Endothelial cell of umbilical vein (primary cell): ENCODE measurements at regions not wholly inside any gene's neighbourhood (a gene's known extent, or its start where the extent isn't known, plus 50 kb on each side); places are given as distances from the start of the nearest gene placed in this dataset.

Experiments
- BruUV-seq: library from RNA; stranded (reverse); fragments of 400-500 nt; replicated peaks from 2 replicates; lab custom pipeline; 2021; lab: Mats Ljungman, UMichigan
- CTCF ChIA-PET: fragments of 300-600, 350-600 bp; sonication (Branson Sonifier 250); formaldehyde crosslinking; loops from one replicate; lab custom pipeline; 2021; ENCODE audit warnings: antibody characterized with exemption, inconsistent platforms; lab: Charles Lee
- POLR2A ChIA-PET: fragments of 300-600, 350-600 bp; sonication (Branson Sonifier 250); formaldehyde crosslinking; loops from one replicate; lab custom pipeline; 2021; ENCODE audit warnings: antibody characterized with exemption, inconsistent platforms; lab: Charles Lee
- DNase-seq: peaks from one replicate; pipeline ENCODE4 v3.0.0-alpha.2; 2011; ENCODE audit warnings: low read depth, low spot score
- FAIRE-seq: peaks from 2 replicates; lab custom pipeline; 2011; peaks lifted over from hg19 to GRCh38; lab: Jason Lieb, UNC
- H2AFZ ChIP-seq: 2 replicates; pipeline ENCODE4 v1.6.0; 2012; ENCODE audit warnings: low read depth, low read length, control low read depth, inconsistent platforms
- H3K27ac ChIP-seq: 2 replicates; pipeline ENCODE4 v1.5.1; 2011; ENCODE audit warnings: low read depth, mild to moderate bottlenecking, control low read depth, low read length, moderate library complexity; ENCODE audit not compliant: insufficient read depth
- H3K27me3 ChIP-seq, 2 experiments: 2 replicates each; pipeline versions ENCODE4 v1.6.0 to v1.6.1; 2011; ENCODE audit warnings: low read length in 2 of 2, mixed read lengths in 1 of 2; ENCODE audit not compliant: control insufficient read depth in 2 of 2, insufficient read depth in 2 of 2
- H3K36me3 ChIP-seq, 2 experiments: 2 replicates in 1 of 2; 3 replicates in 1 of 2; pipeline ENCODE4 v1.5.1; 2011; ENCODE audit warnings: low read length in 2 of 2, mild to moderate bottlenecking in 1 of 2, moderate library complexity in 1 of 2; ENCODE audit not compliant: control insufficient read depth in 2 of 2, insufficient read depth in 2 of 2; ENCODE audit errors: extremely low read depth in 1 of 2
- H3K4me1 ChIP-seq: 3 replicates; pipeline ENCODE4 v1.5.1; 2011; ENCODE audit warnings: mild to moderate bottlenecking, low read length; ENCODE audit not compliant: control insufficient read depth, insufficient read depth; ENCODE audit errors: extremely low read depth
- H3K4me2 ChIP-seq: 2 replicates; pipeline ENCODE4 v1.6.1; 2011; ENCODE audit warnings: low read length, control low read depth, mixed read lengths; ENCODE audit not compliant: insufficient read depth
- H3K4me3 ChIP-seq, 3 experiments: fragments of 200-600 bp in 1 of 3; sonication (generic), shearing (Covaris generic) in 1 of 3; replicated peaks in 1 of 3; 2 replicates each; pipeline ENCODE4 v1.5.1; 2011 to 2016; ENCODE audit warnings: control low read depth in 3 of 3, low read length in 3 of 3, mild to moderate bottlenecking in 2 of 3, inconsistent platforms in 1 of 3, low read depth in 1 of 3, moderate library complexity in 1 of 3; ENCODE audit not compliant: insufficient read depth in 1 of 3
- H3K79me2 ChIP-seq: 2 replicates; pipeline ENCODE4 v1.6.0; 2012; ENCODE audit warnings: low read length, inconsistent platforms; ENCODE audit not compliant: control insufficient read depth, insufficient read depth
- H3K9ac ChIP-seq: replicated peaks from 2 replicates; pipeline ENCODE3; 2011; ENCODE audit warnings: low read length, control low read depth; ENCODE audit not compliant: insufficient read depth; ENCODE audit errors: extremely low read depth
- H3K9me1 ChIP-seq: replicated peaks from 3 replicates; pipeline ENCODE4 v1.6.0; 2011; ENCODE audit warnings: mild to moderate bottlenecking, low read length; ENCODE audit not compliant: control insufficient read depth, insufficient read depth; ENCODE audit errors: extremely low read depth
- H3K9me3 ChIP-seq: replicated peaks from 2 replicates; pipeline ENCODE4 v1.5.1; 2012; ENCODE audit warnings: low read length, inconsistent platforms; ENCODE audit not compliant: control insufficient read depth, insufficient read depth
- H4K20me1 ChIP-seq: replicated peaks from 2 replicates; pipeline ENCODE3; 2011; ENCODE audit warnings: mild to moderate bottlenecking, low read length; ENCODE audit not compliant: control insufficient read depth, insufficient read depth; ENCODE audit errors: extremely low read depth
- CTCF ChIP-seq, 2 donors: IDR thresholded peaks; 1 replicate in 1 of 2; 2 replicates in 1 of 2; pipeline ENCODE4 v1.5.1; 2011; ENCODE audit warnings: low read length in 2 of 2, mild to moderate bottlenecking in 2 of 2, moderate library complexity in 2 of 2, control low read depth in 1 of 2, inconsistent platforms in 1 of 2, low read depth in 1 of 2; ENCODE audit not compliant: insufficient read depth in 1 of 2; ENCODE audit errors: extremely low read depth in 1 of 2
- EZH2 ChIP-seq: IDR thresholded peaks from 2 replicates; pipeline ENCODE4 v1.6.1; 2012; ENCODE audit warnings: borderline replicate concordance, low read depth, mild to moderate bottlenecking, moderate library complexity, low read length, inconsistent platforms; ENCODE audit not compliant: severe bottlenecking
- FOS ChIP-seq: IDR thresholded peaks from 2 replicates; pipeline ENCODE4 v1.6.1; 2011; ENCODE audit warnings: mild to moderate bottlenecking, low read length, moderate library complexity, borderline replicate concordance; ENCODE audit not compliant: insufficient read depth
- GATA2 ChIP-seq: IDR thresholded peaks from 2 replicates; pipeline ENCODE4 v1.7.0; 2011; ENCODE audit warnings: low read depth, mild to moderate bottlenecking, moderate library complexity, mixed read lengths, low read length; ENCODE audit not compliant: insufficient read length, insufficient read depth
- JUN ChIP-seq: IDR thresholded peaks from 2 replicates; pipeline ENCODE4 v1.6.1; 2011; ENCODE audit warnings: borderline replicate concordance, low read depth; ENCODE audit not compliant: insufficient read length, insufficient read depth
- MAX ChIP-seq: IDR thresholded peaks from 2 replicates; pipeline ENCODE4 v1.6.1; 2011; ENCODE audit not compliant: insufficient read depth, insufficient read length
- MYC ChIP-seq: IDR thresholded peaks from one replicate; pipeline ENCODE4 v1.6.1; 2011; ENCODE audit warnings: mild to moderate bottlenecking, low read depth, low read length
- POLR2A ChIP-seq: IDR thresholded peaks from 2 replicates; pipeline ENCODE4 v1.6.1; 2012; ENCODE audit warnings: low read depth, mild to moderate bottlenecking, control low read depth, low read length
- POLR2AphosphoS5 ChIP-seq: IDR thresholded peaks from 2 replicates; pipeline ENCODE4 v1.6.1; 2012; ENCODE audit warnings: low read depth, mild to moderate bottlenecking, control low read depth, low read length, moderate library complexity; ENCODE audit not compliant: insufficient read depth
- dilution Hi-C: fragments of 300-500 bp; cut with MboI; formaldehyde crosslinking; loops from one replicate; pipeline ENCODE4 v1.15.0; 2019; ENCODE audit warnings: low sequenced_read_pairs; ENCODE audit not compliant: extremely low pct_ligation_motif_present
- intact Hi-C: fragments of 100-400 bp; cut with micrococcal nuclease; formaldehyde crosslinking; loops from one replicate; pipeline ENCODE4 v1.10.0; 2022

- intact Hi-C loops (no loop called here), dilution Hi-C loops (no loop called here)
- TF ChIP-seq EZH2, result no peak
- TF ChIP-seq GATA2, result no peak
- no peak for TF ChIP-seq JUN
- TF ChIP-seq CTCF (IDR thresholded peaks at IDR 0.05; ENCODE audit: extremely low read depth in 1 of 2, insufficient read depth in 1 of 2, low read depth in 1 of 2, low read length in 2 of 2), result no peak
- no peak for TF ChIP-seq MYC
- no peak for TF ChIP-seq FOS
- TF ChIP-seq POLR2AphosphoS5, result no peak
- TF ChIP-seq MAX, result no peak
- no peak for TF ChIP-seq POLR2A
- Histone ChIP-seq H3K9me3 (no peaks in the 10 kb centered on the region), H3K4me2 (no peak overlapping the region), H3K27ac (no peak overlapping the region), H2AFZ (no peak overlapping the region), H3K9me1 (no peaks in the 10 kb centered on the region), H3K27me3 (no peaks in the 10 kb centered on the region), H3K36me3 (no peaks in the 10 kb centered on the region), H4K20me1 (no peaks in the 10 kb centered on the region), H3K9ac (no peak overlapping the region), H3K79me2 (no peaks in the 10 kb centered on the region), H3K4me3 (no peak overlapping the region), H3K4me1 (no peaks in the 10 kb centered on the region)
- ChIA-PET POLR2A (no interaction called here), CTCF (no interaction called here)
- FAIRE-seq, result no peak
- BruUV-seq, result no TSS peak
- peak; percentile 53 for DNase-seq
Observed at GRCh38 chr2:106012001-106012590, 182.0 kb downstream of the UXS1 start.
